KBM-7 (cell line): ENCODE measurements at regions not wholly inside any gene's neighbourhood (a gene's known extent, or its start where the extent isn't known, plus 50 kb on each side); places are given as distances from the start of the nearest gene placed in this dataset.
"Not testable (repeated sequence)": the region's sequence is repeated elsewhere in the genome, so short reads cannot be mapped to it uniquely, and the experiment has no call there.

Source experiments
- DNase-seq: peaks from one replicate; pipeline ENCODE4 v3.0.0-alpha.2; 2015
- in situ Hi-C: fragments of 300-500 bp; cut with MboI; formaldehyde crosslinking; loops from 2 replicates; pipeline ENCODE4 v1.14.3; 2020; ENCODE audit warnings: low sequenced_read_pairs, low pct_unique_long_range_greater_than_20kb, mixed read lengths

DNA sequence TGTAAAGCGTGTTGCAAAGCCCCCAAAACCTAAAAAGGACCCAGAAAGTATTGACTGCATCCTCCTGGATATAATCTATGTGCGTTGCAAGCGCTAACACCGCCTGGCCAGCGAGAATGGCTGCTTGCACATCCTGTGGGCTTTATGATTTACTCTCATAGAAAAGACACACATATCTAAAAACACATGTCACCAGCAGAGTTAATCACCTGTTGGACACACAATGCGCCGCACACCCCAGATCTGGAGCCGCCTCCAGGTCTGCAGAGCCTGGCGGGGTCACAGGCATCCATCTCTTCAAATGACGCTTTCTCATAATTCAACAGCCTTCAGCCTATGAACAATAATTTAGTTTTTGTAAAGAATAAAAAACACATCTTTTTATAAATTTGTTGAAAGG lies 186.5 kb downstream of the RTP5 start:
- in situ Hi-C loops, result no loop called here
- DNase-seq, result no peak

DNA sequence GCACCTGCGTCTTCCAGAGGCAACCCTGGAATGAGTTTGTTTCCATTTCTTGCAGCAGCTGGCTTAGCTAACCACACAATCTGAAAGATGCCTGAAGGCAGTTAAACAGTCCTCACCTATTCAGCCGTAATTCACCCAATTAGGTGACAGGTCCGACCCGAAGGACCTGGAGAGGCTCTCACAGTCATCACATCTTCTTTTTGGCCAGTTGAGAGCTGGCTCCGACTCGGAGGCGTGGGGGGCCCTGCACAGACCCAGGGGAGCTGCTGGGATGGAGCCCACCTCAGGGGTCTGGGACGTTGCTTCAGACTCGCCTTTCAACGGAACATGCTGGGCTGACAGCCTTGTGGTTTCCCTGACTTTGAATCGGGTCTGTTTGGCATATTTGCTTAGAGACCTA lies 187.3 kb downstream of the RTP5 start:
- in situ Hi-C loops, result no loop called here
- no peak for DNase-seq

DNA sequence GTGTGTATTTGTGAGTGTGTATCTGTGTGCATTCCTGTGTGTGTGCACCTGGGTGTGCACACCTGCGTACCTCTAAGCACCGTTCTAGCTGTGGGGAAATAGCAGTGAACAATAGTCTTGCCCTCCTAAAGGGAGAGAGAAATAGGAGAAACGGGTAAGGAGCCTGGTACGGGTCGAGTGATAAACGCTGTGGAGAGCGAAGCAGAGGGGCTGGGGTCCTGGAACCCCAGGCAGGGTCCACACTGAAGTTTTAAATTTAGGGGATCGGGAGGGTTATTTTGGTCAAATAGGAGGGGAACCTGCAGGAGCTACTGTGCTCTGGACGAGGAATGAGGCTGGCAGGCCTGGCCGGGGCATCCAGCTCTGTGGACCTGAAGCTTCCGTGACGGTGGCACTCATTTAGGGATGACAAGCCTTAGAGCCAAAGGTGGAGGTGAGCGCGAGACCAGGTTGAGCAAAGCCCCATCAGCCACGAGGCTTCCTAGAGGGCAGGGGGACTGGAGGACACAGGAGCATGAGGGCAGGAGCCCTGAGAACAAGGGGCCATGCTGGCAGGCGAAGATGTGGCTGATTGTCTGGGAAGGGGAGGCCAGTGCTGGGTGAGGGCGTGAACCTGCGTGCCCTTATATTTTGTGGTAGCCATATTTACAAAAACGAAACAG lies 188.0 kb downstream of the RTP5 start:
- in situ Hi-C loops, result no loop called here
- no peak for DNase-seq

GRCh38 chr2:242058116-242058680 lies 188.7 kb downstream of the RTP5 start:
- in situ Hi-C loops, result no loop called here
- DNase-seq, result no peak

DNA sequence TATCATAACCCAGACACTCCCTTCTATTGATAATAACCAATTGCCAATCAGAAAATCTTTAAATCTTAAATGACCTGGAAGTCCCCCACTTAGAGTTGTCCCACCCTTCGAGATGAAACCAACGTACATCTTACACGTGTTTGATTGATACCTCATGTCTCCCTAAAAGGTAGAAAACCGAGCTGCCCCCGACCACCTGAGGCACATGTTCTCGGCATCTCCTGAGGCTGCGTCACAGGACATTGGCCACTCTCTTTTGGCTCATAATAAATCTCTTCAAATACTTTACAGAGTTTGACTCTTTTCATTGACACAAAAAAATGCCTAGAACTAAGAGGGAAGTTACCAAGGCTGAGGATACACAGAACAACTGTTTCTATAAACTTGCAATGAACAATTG lies 190.0 kb downstream of the RTP5 start:
- in situ Hi-C loops, result no loop called here
- no peak for DNase-seq

DNA sequence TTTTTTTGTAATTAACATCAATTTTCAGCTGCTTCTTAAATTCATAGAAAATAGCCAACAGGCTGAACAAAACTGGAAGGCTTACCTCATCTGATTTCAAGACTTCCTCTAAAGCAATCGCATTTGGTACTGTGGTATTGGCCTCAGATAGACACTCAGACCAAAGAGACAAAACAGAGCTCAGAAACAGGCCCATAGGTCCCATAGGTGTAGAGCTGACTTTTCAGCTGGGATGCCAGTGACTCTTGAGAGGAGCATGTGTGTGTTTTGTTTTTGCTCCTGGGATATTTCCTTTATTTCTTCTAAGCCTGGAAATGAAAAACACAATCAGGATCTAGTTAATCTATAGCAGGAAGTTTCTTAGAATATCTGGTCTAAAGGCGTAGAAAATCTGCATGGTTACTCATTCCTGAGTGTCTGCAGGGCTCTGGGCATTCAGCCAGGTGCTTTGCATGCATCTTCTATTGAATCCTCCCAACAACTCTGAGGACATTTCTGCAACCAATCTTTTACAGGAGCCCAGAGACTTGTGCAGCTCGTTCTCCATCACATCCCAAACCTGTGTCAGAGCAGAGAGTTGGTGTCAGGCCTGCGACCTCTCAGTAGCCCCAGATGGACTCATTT lies 190.8 kb downstream of the RTP5 start:
- DNase-seq, result no peak
- in situ Hi-C loops, result no loop called here

GRCh38 chr2:242061930-242062329 lies 192.4 kb downstream of the RTP5 start:
- in situ Hi-C loops, DNase-seq: not testable (repeated sequence)

GRCh38 chr2:242063436-242063835 lies 193.9 kb downstream of the RTP5 start:
- in situ Hi-C loops, result no loop called here
- DNase-seq, result no peak

DNA sequence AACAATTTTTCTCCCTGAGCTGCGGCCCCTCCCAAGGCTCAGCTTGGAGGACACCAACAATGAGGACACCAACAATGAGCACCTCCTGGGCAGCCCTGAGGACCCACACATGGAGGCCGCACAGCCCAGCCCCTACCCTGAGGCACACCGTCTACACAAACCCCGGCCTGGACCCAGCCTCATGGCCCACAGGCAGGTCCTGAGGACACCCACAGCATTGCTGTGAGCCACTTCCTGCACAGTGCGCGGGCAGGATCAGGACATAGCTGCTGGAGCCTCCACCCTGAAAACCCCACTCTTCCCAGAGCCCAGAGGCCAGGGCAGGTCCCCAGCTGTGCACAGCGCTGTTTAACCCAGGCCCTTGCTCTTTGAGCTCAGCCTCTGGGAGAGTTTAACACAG lies 194.3 kb downstream of the RTP5 start:
- in situ Hi-C loops, result no loop called here
- no peak for DNase-seq

GRCh38 chr2:242064364-242065250 lies 195.1 kb downstream of the RTP5 start:
- DNase-seq, result no peak
- in situ Hi-C loops, result no loop called here

- in situ Hi-C loops, result no loop called here
- DNase-seq, result no peak
Measured at GRCh38 chr2:242065426-242065825, 195.9 kb downstream of the RTP5 start.

- in situ Hi-C loops, result no loop called here
- no peak for DNase-seq
Measured at GRCh38 chr2:242069018-242069417, 199.5 kb downstream of the RTP5 start.

GRCh38 chr2:242069938-242070395 lies 200.4 kb downstream of the RTP5 start:
- in situ Hi-C loops, DNase-seq: not testable (repeated sequence)

- in situ Hi-C loops, DNase-seq: not testable (repeated sequence)
Measured at GRCh38 chr2:242070726-242071125, 201.2 kb downstream of the RTP5 start.

GRCh38 chr2:242071377-242071776 lies 201.8 kb downstream of the RTP5 start:
- DNase-seq, in situ Hi-C loops: not testable (repeated sequence)

- in situ Hi-C loops, DNase-seq: not testable (repeated sequence)
Measured at GRCh38 chr2:242071936-242072335, 202.4 kb downstream of the RTP5 start.

GRCh38 chr2:242075168-242075567 lies 205.6 kb downstream of the RTP5 start:
- no peak for DNase-seq
- in situ Hi-C loops, result no loop called here

DNA sequence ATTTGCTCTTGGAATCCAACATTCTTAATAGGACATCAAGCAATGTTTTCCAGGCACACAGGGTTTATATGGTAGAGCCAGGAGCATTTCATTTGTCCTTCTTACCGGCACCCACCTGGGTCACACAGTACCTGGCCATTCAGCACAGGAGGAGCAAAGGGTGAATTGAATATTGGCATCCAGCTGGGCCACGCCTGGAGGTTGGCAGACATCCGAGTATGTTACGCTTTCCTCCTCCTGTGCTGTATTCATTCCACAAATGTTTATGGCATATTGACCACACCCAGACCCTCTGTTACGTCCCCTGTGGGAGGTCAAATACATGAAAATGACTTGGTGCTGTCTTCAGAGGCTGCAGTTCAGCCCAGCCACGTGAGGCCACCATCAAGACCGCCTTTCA lies 206.2 kb downstream of the RTP5 start:
- DNase-seq, result no peak
- in situ Hi-C loops, result no loop called here

- DNase-seq, in situ Hi-C loops: not testable (repeated sequence)
Measured at GRCh38 chr2:242076184-242076583, 206.7 kb downstream of the RTP5 start.

DNA sequence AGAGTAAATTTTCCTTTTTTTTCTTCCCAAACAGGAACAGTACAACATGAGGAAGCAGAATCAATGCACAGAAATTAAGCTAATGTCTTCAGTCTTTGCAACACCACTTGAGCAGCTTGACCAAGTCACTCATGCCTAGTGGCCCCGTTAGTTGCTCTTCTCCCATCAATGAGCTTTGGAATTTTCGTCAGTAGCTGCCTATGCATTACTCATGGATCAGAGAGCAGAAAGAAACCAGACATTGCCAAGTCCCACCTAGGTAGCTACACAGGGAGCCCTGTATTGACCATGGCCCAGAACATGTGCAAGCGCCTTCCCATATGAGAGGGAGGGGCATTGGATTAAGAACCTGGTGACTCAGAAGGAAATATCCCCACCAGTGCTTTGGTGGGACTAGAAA lies 208.9 kb downstream of the RTP5 start:
- in situ Hi-C loops, DNase-seq: not testable (repeated sequence)
